ENCODE measurements at regions not wholly inside any gene's neighbourhood (a gene's known extent, or its start where the extent isn't known, plus 50 kb on each side); places are given as distances from the start of the nearest gene placed in this dataset.

DNA sequence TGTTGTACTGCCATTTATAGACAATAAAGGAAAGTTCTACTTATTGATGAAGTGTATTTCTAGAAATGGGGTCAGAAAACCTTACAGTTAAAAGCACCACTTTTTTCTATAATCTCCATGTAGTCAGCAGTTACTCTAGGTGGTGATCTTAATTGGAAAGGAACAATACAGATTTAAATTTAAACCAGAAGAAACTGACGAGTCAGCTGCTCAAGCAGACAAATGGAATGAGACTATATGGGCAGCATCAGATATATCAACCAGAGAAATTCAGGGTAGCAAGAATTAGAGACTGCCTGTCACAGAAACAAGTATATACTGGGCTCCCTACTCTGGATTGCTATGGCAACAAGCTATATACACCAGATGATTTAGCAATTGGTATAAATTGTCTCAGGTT lies 99.6 kb upstream of the SCG2 start:
- intact Hi-C loops (cut with DNase I), result no loop called here
- ATAC-seq (ENCODE audit: poor library complexity) (no peak), DNase-seq (no peak)

DNA sequence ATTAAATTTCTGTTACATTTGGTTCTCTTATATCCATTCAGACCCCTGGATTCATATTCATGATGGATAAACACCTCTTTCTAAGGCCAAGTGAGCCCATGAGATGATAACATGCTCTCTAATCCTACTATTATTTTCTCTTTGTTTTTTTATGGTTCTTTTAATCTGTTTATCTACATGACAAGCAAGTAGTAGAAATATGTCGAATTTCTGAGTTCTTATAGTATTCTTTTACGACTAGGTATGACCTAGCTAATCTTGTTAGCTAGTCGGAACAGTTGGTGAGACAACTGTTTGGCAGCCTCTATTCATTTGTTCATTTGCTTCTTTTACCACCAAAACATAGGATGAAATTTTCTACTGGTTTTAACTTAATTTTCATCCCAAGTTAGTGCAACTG lies 98.1 kb upstream of the SCG2 start:
- ATAC-seq (ENCODE audit: poor library complexity), result no peak
- intact Hi-C loops (cut with DNase I), result no loop called here

DNA sequence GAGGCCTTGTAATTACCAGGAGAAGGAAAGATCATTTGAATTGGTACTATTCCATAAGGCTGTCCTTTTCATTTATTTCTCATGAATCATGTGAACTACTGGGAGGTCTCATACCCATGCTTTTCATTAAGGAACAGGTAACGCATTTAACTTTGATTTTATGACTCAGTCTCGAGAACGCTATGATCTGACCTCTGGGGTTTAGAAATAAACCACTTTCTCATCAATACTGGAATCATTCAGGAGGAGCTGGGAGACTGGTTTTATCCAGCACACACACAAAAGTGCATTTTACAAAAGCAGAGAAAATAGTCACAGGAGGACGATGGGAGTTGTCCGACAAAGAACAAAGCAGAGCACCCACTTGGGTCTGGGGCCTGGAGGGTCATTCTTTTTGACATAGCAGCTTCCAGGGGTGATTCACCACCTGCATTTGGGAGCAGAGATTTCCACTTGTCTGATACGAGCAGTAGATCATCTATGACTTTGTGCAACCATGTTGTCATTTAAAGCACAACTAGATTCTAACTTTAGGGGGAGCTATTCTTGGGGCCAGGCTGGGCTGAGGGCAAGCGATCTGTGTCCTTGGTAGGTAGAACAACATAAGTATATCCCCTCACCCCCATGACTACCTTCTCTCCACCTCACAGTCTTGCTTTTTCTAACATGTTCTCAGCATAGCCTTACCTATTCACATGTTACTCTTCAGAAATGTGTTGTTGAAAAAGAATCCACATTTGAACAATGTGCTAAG lies 95.9 kb upstream of the SCG2 start:
- intact Hi-C loops (cut with DNase I), result loop anchor here (10.0 kb wide), 1 partner anchor 97 kb away; no protein-coding TSS in a partner anchor
- no peak for ATAC-seq (ENCODE audit: poor library complexity)
- no peak for DNase-seq

More for the DNA sequence above, 98.1 kb upstream of the SCG2 start:
- DNase-seq, result no peak

DNA sequence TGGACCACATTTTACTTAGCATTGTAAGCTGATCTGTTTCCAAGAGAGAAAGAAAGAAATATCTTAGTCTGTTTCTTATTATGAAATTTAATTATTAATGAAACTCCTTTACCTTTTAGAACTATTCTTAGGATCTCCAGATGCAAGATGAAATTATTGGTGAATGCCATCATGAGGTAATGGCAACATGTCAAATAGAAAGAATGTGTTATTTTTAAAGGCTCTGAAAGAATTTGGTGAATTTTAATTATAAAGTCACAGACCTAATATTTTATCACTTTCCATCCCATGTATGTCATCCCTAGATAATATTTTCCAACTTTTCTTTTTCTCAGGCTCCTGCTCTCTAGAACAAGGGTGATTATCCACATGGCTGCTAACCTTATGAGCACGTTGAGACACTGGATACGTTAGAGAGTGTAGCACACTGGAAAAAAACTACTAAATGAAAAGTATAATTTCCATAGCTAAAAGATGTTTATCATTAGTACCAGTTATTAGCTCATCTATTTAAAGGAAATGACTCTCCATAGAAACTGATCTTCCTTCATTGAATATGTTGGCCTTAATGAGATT lies 95.2 kb upstream of the SCG2 start:
- no peak for DNase-seq
- no peak for ATAC-seq (ENCODE audit: poor library complexity)
- intact Hi-C loops (cut with DNase I), result loop anchor here (10.0 kb wide), 1 partner anchor 97 kb away; no protein-coding TSS in a partner anchor

DNA sequence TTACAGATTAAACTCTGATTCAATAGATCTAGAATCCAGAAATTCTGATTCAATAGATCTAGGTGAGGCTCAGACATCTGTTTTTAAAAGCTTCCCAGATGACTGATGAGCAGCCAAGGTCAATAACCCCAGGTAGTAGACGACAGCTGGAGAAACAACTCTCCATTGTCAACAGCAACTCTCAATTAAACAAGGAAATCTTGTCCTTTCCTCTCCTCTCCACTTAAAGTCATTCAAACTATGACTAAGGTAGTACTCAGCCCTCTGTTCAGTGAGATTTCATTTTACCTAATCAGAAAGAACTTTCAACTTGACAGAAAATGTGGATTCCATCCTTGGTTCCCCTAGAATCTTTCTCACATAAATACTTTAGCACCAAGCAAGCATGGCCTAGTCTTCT lies 94.6 kb upstream of the SCG2 start:
- DNase-seq (no peak), ATAC-seq (ENCODE audit: poor library complexity) (no peak)
- intact Hi-C loops (cut with DNase I), result loop anchor here (10.0 kb wide), 1 partner anchor 98 kb away; no protein-coding TSS in a partner anchor

DNA sequence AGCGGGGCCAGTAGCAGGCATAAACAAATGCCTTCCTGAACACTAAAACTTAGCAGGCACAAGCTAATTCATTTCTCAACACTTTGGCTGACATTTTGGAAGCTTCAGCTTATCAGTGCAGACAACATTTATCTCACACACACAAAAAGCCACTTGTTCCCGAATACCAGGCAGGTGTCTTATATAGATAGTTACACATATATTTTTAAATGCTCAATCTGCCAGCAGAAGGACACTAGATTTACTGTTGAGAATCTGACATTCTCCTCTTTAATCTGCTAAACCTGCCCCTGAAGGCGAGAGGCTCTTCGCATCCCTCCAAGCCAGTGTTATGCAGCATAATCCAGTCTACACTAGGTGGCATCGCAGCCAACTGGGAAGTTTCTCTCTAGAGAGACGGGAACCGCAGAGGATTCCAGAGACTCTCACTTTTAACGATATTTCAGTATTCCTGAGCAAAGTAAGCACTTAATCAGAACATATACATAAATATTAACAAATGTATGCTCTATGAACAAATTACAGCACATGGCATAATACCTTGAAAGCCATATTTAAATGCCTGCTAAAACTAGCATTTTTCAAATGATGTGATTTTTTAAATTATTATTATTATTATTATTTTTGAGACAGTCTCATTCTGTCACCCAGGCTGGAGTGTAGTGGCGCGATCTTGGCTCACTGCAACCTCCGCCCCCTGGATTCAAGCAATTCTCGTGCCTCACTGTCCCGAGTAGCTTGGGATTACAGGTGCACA lies 90.2 kb upstream of the SCG2 start:
- peak; percentile 53 for ATAC-seq (ENCODE audit: poor library complexity)
- no peak for DNase-seq

DNA sequence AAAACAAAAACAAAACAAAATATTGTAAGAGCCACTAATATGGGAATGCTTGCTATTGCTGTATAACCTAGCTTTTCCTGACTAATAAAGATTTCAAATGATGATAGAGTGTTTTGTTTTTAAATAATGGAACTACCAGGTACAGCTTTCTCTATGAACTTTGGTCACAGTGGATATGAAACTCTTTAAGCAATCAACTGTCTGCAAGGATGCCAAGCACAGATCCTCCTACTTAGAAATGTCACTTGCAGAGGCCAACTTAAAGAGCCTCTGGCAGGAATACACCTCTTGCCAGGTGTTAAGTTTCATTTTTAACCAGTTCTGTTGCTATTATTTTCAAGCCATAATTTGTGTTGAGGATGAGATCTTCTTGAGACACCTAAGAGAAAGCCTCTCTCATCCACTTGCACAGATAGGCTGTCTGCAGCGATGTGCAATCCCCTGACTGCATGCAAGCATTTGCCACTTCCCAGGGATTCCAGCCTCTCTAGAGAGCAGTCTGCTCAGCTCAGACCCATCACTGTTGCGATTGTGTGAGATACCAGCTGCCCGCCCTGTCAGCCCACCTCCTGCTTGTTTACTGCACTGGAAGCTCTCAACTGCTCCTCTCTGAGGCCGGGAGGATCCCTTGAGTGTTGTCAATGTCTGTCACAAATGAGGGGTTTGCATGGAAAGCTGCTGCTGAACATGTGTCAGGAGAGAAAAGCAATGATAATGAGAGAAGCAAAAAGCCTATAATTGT lies 86.1 kb upstream of the SCG2 start:
- no peak for ATAC-seq (ENCODE audit: poor library complexity)
- no peak for DNase-seq
- intact Hi-C loops (cut with DNase I), result no loop called here

More for the DNA sequence above, 90.2 kb upstream of the SCG2 start:
- intact Hi-C loops (cut with DNase I), result loop anchor here (10.0 kb wide), 1 partner anchor 102 kb away; no protein-coding TSS in a partner anchor

DNA sequence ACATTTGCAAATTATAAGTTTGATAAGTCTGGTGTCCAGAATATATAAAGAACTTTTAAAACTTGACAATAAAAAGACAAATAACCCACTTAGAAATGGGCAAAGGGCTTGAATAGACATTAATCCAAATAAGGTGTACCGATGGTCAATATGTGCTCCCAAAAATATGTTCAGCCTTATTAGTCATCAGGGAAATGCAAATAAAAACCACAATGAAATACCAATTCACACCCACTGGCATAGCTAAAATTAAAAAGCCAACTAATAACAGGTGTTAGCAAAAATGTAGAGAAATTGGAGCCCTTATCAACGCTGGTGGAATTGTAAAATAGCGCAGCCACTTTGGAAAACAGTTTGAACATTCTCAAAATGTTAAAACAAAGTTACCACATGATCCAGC lies 79.0 kb upstream of the SCG2 start:
- intact Hi-C loops (cut with DNase I), result no loop called here
- DNase-seq (no peak), ATAC-seq (ENCODE audit: poor library complexity) (no peak)

DNA sequence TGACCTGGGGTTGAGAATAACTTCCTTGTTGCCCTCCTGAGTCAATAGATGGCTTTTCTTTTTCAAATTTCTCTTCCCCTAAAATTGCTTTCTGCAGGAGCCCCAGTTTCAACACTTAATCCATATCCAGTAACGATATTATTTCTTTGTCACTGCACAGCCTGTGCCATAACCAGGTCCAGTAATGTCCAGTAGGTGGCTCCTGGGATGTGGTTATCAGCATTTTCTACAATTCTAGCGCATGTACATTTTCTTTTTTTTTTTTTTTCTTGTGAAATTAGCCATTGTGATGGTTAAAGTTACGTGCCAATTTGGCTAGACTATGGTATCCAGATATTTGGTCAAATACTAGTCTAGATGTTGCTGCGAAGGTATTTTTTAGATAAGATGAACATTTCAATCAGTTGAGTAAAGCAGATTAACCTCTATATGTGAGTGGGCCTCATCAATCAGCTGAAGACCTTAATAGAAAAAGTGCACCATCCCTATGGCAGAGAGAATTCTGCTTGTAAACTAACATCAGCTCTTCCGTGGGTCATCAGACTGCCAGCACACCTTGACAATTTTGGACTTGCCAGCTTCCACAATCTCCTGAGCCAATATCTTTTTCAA lies 72.9 kb upstream of the SCG2 start:
- DNase-seq, result no peak
- intact Hi-C loops (cut with DNase I), result no loop called here
- ATAC-seq (ENCODE audit: poor library complexity), result no peak

DNA sequence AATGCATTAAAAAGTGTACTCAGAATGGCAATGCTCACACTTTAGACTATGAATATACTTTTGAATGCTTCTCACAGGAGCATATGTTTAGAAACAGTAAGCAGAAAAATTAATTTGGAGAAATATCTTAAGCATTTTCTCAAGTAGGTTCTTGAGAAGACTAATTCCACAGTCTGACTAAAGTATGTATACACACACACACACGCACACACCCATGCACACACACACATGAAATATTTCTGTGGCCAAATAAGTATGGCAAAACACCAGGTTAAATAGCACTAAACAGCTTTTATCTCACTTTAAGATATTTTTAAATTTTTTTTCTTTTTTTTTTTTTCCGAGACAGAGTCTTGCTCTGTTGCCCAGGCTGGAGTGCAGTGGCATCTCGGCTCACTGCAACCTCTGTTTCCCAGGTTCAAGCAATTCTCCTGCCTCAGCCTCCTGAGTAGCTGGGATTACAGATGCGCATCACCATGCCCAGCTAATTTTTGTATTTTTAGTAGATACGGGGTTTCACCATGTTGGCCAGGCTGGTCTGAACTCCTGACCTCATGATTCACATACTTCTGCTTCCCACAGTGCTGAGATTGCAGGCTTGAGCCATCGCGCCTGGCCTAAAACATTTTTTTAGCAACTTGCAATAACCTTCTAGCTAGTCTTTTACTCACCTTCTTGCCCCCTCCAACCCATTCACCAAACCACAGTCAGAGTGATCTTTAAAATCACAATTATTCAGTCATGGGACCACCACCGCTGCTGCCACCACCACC lies 67.5 kb upstream of the SCG2 start:
- DNase-seq (no peak), ATAC-seq (ENCODE audit: poor library complexity) (no peak)
- intact Hi-C loops (cut with DNase I), result no loop called here

DNA sequence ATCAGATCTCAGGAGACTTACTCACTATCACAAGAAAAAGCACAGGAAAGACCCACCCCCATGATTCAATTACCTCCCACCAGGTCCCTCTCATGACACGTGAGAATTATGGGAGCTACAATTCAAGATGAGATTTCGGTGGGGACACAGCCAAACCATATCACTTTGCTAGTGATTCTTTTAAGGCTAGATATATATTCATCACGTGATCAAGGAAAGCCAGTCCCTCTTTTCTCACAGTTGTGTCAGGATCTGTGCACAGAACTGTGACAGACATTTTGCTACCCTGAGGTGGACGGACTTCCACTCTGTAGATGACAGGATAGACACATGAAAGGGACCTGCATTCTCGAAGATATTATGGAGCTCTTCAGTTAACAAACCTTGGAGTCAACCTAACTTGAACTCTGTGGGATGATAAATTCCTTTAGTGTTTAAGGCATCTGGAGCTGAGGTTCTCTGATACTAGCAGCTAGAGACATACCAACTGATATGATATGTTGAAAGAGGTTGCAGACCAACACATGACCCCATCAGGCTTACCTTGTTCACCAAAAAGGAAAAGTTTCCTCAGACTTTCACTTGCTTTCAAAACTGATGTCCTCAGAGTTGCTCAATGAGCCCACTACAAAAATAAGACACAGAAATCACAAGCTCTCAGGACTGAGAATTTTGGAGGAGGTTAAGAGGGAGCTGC lies 66.3 kb upstream of the SCG2 start:
- ATAC-seq (ENCODE audit: poor library complexity) (no peak), DNase-seq (no peak)
- intact Hi-C loops (cut with DNase I), result no loop called here

DNA sequence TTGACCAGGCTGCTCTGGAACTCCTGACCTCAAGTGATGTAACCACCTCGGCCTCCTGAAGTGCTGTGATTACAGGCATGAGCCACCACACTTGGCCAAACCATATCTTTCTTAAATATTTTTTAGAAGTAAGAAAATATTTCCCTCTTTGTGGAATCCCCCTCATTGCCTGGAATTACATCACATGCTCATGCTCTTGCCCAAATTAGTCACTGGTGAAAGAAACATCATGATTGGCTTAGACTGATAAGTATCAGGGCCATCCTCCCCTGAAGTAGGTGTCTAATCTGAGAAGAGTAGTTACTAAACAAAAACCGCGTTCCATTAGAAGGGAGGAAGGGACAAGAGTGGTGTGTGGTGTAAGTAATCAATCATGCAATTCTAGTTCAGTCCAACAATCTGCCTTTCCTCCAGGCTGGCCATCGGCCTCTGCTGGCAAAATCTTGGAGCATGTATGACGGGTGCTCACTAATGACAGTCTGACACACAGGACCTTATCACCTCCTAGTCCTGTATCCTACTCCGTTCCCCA lies 52.3 kb upstream of the SCG2 start:
- DNase-seq (no peak), ATAC-seq (ENCODE audit: poor library complexity) (no peak)
- intact Hi-C loops (cut with DNase I), result no loop called here

DNA sequence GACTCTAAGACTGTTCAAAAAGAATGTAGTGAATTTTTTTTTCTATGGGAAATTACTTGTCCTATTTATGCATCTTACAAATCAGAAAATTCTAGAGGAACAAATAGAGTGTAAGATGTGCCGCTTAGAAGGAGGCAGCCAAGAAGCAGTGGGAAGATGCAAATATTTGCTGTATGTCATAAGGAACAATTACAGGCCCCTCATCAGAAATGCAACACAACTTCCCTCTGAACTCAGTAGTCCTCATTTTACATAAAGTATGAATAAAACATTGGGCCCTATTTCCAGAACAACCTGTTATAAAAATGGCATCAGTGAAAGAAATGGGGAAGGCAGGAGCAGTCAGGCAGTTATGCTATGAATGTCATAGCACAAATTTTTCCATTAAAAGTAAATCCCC lies 50.7 kb upstream of the SCG2 start:
- ATAC-seq (ENCODE audit: poor library complexity), result no peak
- intact Hi-C loops (cut with DNase I), result no loop called here
- DNase-seq, result no peak

DNA sequence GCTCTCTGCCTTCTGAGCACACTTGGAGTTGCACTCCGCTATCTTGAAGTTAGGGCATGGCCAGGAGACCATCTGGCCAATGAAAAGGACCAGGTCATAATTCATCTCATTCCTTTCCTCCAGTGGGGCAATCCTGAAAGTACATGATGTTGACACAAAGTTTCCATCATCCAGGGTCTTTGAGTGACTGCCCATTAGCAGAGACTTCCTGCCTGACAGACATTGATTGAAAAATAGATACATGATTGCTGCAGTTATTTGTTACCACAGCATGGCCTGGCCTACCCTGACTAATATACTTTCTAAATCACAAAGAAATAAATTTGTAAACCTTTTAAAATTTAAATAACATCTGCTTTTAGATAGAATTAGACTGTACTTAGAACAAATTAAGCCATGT lies 50.0 kb upstream of the SCG2 start:
- ATAC-seq (ENCODE audit: poor library complexity) (no peak), DNase-seq (no peak)
- intact Hi-C loops (cut with DNase I), result no loop called here
